HG03342 (cell line): ENCODE measurements at regions not wholly inside any gene's neighbourhood (a gene's known extent, or its start where the extent isn't known, plus 50 kb on each side); places are given as distances from the start of the nearest gene placed in this dataset.

Experiments
- ATAC-seq: cut with Tn5 transposase; IDR thresholded peaks from one replicate; pipeline ENCODE4 v1.9.1; 2021; ENCODE audit warnings: mild to moderate bottlenecking, moderate library complexity; ENCODE audit not compliant: unreplicated experiment

DNA sequence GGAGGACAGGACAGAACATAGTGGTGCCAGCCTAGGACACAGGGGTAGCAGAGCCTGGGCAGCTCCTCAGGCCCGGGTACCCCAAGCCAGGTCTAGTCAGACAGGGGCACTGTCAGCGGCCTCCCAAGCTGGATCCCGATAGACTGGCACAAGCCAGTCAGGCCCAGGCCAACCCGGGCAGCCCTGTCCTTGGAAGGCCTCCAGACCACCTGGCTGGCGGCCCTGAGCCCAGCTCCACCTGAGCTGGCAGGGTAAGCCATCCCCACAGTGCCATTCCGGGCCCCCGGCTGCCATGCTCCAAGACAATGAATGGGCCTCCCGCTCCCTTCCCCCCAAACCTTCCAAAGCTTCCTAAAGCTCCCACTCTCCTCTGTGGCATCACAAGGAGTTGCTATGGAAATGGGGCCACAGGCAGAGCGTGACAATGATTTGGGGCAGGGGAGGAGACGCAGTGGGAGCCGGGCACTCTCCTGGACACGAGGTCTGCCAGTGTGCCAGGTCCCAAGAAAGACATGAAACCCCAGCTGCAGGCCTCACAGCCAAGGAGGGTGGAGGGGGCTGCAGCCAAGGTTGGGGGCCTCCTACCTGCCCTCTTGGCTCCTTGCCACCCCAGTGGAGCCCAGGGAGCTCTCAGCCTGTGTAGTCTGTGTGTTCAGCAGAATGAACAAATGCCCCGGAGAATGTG is 165.6 kb upstream of the LINGO1 start:
- ATAC-seq = no peak

DNA sequence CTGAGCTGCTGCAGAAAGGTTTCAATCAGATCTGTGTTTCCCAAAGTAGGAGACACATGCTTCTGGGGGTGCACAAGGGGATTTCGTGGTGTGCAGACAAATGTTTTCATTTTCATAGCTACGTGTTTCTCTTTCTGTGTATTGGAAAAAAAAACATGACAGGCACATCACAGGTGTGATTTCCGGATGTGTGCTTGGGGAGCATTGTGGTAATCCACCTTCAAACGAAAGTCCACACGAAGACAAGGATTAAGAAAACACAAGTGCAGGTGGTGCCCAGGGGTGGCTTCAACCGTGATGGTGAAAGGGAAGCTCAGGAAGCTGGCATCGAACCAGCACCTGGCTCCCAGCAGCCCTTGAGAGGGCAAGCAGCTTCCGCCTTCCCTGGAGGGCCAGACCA is 164.6 kb upstream of the LINGO1 start:
- ATAC-seq = no peak

DNA sequence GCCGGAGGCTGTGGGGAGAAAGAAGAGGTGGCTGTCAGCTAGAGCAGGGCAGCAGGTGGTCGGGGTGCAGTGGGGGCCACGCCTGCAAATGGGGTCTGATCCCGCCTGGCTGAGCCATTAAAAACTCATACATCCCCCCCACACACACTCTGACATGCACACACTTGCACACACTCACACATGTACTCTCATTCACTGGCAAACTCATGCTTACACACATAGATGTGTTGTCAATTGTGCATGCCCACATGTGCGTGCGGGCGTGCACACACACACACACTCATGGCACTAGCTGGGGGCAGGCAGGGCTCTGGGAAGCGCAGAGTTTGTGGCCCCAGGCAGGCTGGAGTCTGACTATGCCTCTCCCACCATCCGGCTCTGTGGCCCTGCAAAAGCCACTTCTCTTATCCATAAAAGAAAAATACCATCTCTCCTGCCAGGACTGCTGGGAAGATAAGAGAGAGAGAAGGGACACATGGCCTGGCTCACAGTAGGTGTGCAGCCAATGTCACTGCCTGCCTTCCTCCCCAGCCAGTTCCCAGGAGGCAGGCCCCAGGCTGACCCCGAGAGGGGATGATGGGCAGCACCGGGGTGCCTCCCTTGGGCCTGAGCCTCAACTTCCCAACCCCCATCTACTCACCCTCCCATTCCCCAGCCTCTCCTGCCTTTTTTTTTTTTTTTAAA is 163.5 kb upstream of the LINGO1 start:
- ATAC-seq = no peak

DNA sequence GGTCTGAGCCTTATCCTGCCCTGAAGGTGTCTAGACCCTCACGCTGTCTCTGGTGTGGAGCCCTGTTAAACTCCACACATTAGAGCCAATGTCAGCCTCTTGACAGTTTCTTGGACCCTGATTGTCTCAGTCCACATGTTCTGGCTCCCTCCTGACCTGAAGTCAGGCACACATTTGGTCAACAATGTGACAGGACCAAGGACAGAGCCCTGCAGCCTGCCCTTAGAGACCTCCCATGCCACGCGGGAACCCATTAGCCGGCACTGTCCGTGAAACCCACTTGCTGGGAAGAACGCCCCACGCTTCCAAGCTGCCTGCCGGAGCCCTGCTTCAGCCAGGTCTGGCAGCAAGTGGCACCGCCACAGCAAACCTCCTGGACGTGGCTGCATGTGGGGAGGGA is 162.7 kb upstream of the LINGO1 start:
- ATAC-seq = no peak

DNA sequence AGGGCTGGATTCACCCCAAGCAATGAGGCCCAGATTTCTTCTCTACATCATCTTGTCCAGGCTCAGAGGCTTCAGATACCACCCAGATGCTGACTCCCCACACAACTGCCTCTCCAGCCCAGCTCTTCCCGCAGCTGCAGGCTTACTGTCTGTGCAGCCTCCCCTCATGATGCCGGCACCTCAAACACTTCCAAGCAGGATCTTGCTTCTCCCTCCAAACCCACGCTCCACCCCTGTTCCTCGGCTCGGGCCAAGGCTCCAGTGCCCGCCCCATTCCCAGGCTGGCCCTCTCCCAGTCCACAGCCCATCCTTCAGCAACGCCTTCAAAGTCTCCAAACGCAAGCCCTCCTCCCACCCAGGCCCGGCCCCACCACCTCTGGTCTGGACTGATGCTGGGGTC is 159.2 kb upstream of the LINGO1 start:
- no peak for ATAC-seq

DNA sequence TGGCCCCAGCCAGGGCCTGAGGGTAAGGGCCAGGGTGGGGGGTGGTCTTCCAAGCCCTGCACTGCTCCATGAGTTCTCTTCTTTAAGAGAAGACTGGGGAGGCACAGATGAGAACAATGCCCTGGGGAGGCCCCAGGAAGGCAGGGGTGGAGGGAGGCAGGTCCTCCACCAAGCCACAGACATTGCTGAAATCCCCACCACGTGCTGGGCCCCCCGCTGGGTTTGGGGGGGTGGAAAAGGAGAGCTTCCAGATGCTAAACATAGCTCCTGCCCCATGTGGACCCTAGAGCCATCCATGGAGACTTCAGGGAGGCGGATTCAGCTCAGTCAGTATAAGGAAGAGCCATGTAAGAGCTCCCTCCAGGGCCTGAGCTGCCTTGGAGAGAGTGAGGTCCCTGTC is 157.8 kb upstream of the LINGO1 start:
- ATAC-seq = no peak

DNA sequence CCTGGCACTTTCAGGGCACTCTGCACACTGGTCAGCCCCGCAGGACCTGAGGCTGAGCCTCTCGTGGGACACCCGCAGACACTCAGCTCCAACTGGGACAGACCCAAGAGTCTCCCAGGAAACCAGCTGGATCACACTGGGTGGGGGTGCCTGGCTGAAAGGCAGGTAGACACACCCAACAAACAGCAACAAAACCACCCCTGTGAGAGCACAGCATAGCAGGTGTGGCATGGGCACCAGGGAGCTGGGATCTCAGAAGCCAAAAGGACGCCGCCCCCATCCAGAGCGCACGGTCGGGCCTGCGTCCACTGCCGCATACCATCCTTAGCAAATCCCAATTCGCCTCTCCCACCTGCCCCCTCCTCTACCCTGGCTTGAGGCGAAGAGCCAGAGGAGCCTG is 154.2 kb upstream of the LINGO1 start:
- no peak for ATAC-seq

DNA sequence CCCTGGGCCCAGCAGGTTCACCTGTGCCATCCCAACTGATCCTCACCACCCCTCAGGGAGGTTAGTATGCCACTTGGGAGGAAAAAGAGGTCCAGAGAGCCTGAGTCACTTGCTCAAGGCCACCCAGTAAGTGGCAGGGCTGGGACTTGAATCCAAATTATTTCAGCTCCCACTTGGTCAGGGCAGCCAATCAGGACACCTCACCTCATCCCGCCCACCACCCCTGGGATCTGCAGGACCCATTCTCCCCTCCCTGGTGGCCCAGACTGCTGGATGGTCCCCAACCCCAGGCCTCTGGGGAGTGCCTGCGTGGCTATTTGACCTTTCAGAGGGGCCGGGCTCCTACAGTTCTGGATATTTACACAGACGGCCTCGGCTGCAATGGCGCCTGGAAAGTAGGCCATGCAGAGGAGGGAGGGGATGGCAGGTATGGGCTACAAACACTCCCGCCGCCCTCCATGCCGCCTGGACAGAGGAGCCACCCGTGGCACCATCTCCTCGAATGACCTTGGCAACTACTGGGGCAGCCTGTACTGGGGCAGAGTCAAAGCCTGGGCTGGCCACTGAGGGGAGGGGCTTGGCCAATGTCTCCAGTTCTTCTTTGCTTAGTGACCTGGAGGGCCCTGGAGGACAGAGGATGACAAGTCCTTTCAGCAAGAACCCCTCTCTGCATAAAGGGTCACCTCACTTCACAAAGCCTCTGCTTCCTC is 153.6 kb upstream of the LINGO1 start:
- ATAC-seq = no peak

DNA sequence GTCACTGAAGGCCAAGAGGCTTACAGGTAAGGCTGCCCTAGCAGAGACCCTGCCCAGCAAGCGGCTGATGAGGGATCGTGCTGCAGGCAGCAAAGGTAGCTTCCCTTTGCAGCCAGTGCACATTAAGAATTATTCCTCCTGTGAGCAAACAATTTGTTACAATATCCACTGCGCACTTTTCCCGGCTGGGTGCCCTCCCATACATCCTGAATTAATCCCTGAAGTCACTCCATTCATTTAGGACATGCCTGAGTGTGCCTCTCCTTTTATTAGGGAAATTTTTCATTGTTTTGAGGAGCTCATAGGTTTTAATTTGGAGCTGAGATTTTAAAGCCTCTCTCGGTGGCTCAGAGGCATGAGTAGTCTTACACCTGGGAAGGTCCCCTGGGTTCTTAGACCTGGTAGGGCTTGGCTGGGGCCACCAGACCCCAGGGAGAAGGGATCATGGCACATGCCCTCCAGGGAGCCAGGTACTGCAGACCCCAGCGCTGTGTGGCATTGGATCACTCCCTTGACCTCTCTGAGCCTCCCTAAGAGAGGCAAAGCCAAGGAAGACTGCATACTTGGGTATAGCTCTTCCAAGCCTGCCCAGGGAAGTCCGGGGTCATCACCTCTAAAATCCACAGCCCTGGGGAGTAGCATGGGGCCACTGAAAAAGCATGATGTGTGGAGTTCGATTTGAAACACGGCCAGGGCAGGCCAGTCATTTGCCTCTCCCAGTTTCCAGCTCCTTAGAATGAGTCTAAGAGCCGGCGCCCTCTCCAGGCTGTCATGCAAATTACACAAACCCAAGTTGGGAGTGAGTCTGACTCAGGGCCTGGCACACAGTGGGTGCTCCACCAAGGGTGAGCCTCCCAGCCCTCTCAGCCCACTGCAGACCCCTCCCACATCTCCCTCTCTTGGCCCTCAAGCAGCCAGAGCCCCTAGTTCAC is 151.9 kb upstream of the LINGO1 start:
- no peak for ATAC-seq

DNA sequence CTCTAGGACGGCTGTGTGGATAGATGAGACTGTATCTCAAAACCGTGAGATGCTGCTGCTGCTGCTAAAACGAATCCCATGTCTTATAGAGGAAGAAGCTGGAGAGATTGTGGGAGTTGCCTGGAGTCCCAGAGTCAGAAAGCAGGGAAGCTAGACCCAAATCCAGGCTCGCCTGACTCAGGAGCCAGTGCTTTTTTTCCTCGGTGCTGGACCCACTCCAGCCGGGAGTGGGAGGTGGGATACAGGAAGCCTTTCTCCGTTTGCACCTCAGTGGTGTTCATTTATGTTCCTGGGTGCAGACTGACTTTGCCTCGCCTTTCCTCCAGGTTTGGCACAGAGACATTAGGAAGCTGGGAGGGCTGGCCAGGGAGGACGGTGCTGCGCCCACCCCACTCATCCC is 150.9 kb upstream of the LINGO1 start:
- no peak for ATAC-seq

DNA sequence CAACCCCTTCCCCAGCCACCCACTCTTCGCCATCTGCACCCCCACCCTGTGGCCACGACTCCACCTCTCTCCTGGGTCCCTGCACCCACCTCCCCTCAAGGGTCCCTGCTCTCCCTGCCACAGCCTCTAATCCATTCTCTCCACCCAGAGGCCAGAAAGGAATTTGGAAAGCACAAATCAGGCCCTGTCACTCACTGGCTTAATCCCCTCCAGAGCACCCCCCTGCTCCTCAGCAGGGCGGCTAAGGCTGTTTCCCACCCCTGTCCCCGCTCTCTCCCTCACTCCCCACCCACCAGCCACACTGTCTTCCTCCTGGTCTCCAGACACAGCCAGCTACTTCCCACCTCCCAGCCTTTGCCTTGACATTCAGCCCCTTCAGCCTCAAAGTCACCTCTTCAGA is 150.0 kb upstream of the LINGO1 start:
- no peak for ATAC-seq

DNA sequence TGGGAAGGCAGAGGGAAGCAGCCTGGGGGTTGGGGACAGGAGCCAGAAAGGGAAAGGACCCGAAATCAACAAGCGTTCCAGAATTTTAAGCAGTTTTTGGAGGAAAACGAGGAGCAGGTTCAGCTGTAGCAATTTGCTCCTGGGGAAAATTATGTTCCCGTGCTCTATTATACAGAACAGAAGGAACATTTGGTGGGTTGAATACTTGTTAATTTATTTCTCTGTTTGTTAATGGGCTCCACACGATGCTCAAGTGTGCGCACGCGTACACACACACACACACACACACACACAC is 149.2 kb upstream of the LINGO1 start:
- ATAC-seq = no peak

DNA sequence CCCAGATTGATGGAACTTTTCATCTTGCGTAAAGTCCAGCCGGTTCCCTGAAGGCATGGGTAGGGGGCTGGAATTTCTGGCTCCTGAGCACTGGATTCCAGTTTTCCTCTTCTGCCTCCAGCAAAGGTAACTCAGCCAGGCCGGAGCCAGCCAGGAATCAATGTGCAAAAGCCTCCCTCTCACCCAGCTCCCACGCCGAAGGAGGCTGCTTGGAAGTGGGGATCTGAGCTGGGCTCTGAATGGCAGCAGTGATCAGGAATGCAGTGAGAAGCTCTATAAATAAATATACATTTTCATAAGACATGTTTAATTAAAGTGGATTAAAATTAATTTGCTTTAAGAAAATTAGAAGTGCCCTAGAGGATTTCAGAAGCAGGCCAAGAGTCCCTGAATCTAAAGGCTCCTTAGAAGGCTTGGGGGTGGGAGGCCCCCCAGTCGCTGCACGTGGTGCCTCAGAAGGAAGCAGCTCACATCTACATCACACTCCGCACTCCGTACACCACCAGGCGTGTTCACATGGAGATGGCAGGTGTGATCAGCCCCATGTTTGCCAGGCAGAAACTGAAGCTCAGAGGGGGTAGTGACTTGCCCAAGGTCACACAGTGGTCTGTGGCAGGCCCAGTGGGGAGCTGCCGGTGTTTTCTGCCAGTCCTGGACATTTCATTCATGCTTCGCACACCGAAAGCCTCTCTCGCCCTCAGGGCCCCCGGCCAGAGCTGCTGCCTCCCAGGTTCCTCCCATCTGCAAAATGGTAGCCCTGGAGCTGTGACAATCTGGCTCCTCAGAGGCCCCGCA is 148.6 kb upstream of the LINGO1 start:
- no peak for ATAC-seq

DNA sequence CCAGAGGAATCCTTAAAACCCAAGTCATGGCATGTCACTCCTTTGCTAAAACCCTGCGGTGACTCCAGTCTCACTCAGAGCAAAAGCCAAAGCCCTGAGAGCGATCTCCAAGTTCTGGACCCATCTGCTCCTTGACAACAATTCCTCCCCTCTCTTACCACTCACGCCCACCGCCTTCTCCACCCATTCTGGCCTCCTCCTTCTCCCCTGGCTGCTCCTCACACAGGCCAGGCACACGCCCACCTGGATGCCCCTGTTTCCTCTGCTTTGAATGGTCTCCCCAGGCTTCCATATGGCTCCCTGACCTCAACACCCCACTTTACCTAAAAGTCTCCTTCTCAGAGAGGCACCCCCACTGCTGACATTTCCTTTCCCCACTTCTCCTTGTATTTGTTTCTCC is 146.1 kb upstream of the LINGO1 start:
- ATAC-seq = no peak

DNA sequence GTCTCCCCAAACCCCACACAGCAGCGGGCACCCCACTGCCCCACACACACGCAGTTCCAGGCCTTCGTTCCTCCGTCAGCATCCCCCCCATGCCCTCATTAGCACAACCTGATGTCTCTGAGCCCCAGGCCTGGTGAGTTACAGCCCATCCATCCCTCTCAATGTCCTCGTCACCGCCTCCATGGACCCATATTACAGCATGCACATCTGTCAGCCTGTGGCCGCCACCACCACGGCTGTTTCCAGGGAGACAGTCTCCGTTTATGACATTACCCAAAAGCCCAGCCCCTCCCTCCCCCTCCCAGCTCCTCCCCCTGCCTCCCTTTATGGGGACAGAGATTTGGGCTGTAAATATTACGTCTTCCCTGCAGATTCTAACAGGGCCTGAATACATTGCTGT is 143.1 kb upstream of the LINGO1 start:
- no peak for ATAC-seq

DNA sequence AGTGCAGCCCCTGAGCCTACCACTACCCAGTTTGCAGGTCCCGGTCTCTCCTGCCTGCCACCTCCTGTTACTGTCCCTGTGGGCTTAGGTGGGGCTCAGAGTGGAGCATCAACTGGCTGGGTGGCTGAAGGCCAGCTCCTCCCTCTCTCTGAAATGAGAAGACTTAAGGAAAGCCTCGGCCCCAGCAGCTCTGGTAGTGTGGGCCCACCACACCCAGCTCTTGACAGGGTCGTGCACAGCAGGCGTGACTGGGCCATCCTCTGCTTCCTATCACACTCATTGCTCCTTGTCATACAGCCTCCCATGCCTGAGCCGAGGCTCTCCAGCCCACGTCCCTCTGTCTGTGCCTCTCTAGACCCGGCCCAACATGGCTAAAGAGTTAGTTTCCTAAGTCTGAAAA is 142.7 kb upstream of the LINGO1 start:
- ATAC-seq = no peak

DNA sequence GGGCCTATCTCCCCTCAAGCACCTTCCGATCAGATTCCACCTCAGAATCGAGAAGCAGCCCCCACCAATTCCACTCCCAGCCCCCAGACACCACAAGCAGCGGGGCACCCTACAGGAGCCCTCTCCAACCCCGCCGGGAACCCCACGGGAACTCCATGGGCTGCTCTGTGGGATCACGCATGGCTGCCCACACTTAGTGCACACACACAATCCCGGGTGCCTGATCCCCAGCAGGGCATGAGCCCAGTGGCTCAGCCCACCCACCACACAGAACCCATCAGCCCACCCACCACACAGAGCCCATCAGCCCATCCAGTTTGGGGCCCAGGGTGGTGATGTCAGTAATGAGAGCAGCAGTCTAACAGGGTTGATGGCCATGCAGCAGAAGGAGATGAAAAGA is 141.6 kb upstream of the LINGO1 start:
- no peak for ATAC-seq

DNA sequence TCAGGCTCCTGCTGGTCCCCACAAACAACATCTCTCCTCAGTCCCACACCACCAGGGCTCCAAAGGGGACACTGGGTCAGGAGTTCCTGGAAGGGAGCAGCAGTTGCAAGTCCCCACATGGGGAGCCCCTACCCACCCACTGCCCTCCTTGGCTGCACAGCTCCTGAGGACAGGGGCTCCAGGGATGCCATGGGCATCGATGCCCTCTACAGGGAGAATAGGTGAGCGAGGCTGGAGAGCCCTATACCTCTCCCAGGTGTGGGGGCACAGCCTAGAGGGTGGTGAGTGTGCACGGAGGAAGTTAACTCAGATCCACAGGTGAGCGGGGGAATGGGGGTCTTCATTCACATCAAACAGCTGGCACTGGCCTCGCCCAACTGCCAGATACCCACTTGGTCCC is 141.2 kb upstream of the LINGO1 start:
- no peak for ATAC-seq

DNA sequence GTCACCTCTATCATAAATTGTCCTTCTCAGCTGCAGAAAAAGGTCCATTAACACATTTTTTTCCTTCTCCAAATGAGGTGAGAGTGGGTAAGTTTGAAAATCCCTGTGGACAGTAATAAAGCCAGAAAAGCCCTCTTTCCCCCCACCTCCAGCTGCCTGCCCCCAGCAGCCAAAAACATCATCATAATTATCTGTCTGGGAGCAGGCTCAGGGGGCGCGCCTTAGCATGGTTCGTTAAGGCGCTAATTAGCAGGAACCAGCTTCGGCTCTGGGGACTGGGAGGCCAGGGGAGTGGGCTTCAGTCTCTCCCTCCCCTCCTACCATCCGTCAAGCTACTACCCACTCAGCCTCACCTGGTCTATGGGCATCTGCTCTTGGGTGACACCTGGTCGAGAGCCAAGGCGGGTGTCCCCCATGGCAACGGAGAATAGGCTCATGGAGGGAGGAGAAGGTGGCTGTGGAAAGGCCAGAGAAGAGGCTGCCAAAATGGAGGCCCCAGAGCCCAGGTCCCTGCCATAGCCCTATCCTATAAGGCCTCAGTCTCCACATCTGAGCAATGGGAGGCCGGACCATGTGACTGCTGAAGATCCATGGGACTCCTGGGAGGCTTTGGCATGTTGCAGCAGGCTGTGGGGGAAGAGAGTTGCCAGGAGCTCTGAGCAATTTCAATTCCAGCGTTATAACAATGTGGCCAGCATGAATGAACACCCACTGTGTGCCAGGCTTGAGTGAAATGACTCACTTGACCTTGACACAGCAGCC is 140.1 kb upstream of the LINGO1 start:
- no peak for ATAC-seq

DNA sequence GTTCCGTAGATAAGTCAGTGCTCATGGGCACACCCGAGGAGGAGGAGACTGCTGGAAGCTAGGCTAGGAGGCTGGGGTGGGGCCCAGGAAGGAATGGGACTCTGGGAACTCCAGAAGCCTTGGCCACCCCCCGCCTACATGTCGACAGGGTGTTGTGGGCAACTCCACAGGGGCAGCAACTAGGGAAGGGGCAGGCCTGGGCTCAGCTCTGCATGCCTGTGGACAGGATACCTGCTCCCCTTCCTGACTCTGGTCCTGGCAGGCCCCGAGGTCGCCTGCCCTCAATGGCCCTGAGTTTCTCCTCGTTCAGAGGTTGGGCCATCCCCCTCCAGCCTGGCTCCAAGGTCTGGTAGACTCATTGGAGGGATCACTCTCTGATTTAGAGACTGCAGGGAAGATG is 138.9 kb upstream of the LINGO1 start:
- ATAC-seq = no peak
